Lower leg skin (tissue), 4 donors: ENCODE measurements at regions not wholly inside any gene's neighbourhood (a gene's known extent, or its start where the extent isn't known, plus 50 kb on each side); places are given as distances from the start of the nearest gene placed in this dataset.
"Not testable (repeated sequence)": the region's sequence is repeated elsewhere in the genome, so short reads cannot be mapped to it uniquely, and the experiment has no call there.

Experiments
- DNase-seq, 2 donors: peaks; one replicate each; pipeline ENCODE4 v3.0.0-alpha.2; 2019; ENCODE audit warnings: low spot score in 2 of 2
- H3K4me3 ChIP-seq: fragments of 200-600 bp; sonication (generic); 2 replicates; pipeline ENCODE4 v1.5.1; 2017; ENCODE audit warnings: mild to moderate bottlenecking, low read depth; ENCODE audit not compliant: poor library complexity, severe bottlenecking
- POLR2A ChIP-seq, 2 donors: fragments of 450-650 bp; IDR thresholded peaks; one replicate each; pipeline ENCODE4 v1.6.1; 2016 to 2017; ENCODE audit warnings: antibody characterized with exemption in 2 of 2, mild to moderate bottlenecking in 1 of 2, moderate library complexity in 1 of 2
- WGBS, 2 donors: methylation state at CpG; one replicate each; pipeline ENCODE4 v1.1.5; 2018; 5-methylcytosine and 5-hydroxymethylcytosine counted together
- intact Hi-C: fragments of 100-400 bp; cut with DNase I; formaldehyde crosslinking; loops from one replicate; pipeline ENCODE4 v1.15.0; 2023; ENCODE audit warnings: low total_unique reads
- TF ChIP-seq, protein P1 (sequence below), 3 donors: fragments of 450-650 bp; IDR thresholded peaks; one replicate each; pipeline ENCODE4 v1.5.1; 2016; ENCODE audit warnings: antibody characterized with exemption in 3 of 3, mild to moderate bottlenecking in 3 of 3, moderate library complexity in 2 of 3

GRCh38 chr13:47718556-47718955, 282.5 kb downstream of the SUCLA2 start:
- no peak for DNase-seq
- 51 to 53% methylated on average over 8 of the region's 8 CpGs for WGBS, 2 donors
- no peak for TF ChIP-seq POLR2A (IDR thresholded peaks at IDR 0.05)
- TF ChIP-seq, protein P1, sequence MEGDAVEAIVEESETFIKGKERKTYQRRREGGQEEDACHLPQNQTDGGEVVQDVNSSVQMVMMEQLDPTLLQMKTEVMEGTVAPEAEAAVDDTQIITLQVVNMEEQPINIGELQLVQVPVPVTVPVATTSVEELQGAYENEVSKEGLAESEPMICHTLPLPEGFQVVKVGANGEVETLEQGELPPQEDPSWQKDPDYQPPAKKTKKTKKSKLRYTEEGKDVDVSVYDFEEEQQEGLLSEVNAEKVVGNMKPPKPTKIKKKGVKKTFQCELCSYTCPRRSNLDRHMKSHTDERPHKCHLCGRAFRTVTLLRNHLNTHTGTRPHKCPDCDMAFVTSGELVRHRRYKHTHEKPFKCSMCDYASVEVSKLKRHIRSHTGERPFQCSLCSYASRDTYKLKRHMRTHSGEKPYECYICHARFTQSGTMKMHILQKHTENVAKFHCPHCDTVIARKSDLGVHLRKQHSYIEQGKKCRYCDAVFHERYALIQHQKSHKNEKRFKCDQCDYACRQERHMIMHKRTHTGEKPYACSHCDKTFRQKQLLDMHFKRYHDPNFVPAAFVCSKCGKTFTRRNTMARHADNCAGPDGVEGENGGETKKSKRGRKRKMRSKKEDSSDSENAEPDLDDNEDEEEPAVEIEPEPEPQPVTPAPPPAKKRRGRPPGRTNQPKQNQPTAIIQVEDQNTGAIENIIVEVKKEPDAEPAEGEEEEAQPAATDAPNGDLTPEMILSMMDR (IDR thresholded peaks at IDR 0.05): no peak
- intact Hi-C loops: no loop called here
- H3K4me3 ChIP-seq: no peak overlapping the region

- intact Hi-C loops: no loop called here
- H3K4me3 ChIP-seq: no peak overlapping the region
- WGBS, 2 donors: 27 to 55% methylated on average over 3 of the region's 3 CpGs
- no peak for TF ChIP-seq POLR2A (IDR thresholded peaks at IDR 0.05)
- TF ChIP-seq, protein P1 (IDR thresholded peaks at IDR 0.05): no peak
- DNase-seq: no peak
These were observed 292.7 kb downstream of the SUCLA2 start for GRCh38 chr13:47708386-47708785.

DNA sequence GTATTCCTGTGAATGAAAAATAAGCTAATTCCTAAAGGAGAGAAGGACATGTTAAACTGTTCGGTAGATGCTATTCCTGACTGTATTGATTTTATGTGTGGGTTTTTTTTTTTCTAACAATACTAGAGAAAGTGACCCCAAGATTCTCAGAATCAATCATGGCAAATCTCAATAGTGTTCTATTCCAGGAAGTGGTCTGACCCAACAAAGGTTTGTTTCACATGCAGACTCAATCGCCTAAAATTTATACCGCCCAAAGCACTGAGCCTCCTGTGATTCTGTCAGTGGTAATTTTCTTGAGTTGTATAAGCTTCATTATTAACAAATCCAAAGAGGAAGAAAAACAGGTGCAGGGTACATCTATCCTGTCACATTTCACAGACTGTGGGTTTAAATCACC, 293.7 kb downstream of the SUCLA2 start:
- intact Hi-C loops: no loop called here
- DNase-seq: no peak
- TF ChIP-seq, protein P1 (IDR thresholded peaks at IDR 0.05): no peak
- TF ChIP-seq POLR2A (IDR thresholded peaks at IDR 0.05): no peak
- 61 to 74% methylated on average over 3 of the region's 3 CpGs for WGBS, 2 donors
- no peak overlapping the region for H3K4me3 ChIP-seq

DNA sequence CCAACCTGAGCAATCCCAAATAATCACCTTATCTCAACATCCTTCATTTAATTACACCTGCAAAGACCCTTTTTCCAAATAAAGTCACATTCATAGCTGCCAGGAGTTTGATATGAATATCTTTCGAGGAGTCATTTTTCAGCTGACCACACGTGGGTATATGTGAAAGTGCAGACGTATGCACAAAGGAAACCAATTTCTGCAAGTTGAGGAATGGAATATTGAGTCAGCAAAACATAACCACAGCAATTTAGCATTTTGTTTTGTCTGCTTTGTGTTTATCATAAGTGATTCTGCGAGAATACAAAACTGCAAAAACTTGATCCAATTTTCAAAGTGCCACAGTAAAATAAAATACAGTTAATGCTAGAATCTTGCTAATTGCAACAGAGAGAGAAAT, 295.9 kb downstream of the SUCLA2 start:
- no peak overlapping the region for H3K4me3 ChIP-seq
- intact Hi-C loops: no loop called here
- TF ChIP-seq, protein P1 (IDR thresholded peaks at IDR 0.05): no peak
- no peak for TF ChIP-seq POLR2A (IDR thresholded peaks at IDR 0.05)
- 70 to 72% methylated on average over 4 of the region's 4 CpGs for WGBS, 2 donors
- no peak for DNase-seq

DNA sequence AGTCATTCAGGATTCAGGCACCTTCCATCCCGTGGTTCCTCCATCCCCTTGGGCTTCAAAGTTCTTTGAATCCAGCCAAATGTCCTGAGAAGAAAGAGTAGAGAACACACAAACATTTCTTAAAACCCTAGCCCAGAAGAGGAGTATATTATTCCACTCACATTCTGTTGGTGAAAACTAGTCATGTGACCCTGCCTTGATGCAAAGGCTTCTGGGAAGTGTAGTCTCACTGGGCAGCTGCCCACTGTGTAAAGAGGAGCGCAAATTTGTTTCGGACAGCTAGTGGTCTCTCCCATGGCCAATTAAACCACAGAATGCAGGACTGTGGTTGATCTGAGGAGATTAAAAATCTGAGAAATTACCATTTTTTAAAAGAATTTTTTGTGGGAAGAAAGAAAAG, 304.4 kb downstream of the SUCLA2 start:
- intact Hi-C loops: no loop called here
- no peak overlapping the region for H3K4me3 ChIP-seq
- no peak for DNase-seq
- TF ChIP-seq, protein P1 (IDR thresholded peaks at IDR 0.05): no peak
- TF ChIP-seq POLR2A (IDR thresholded peaks at IDR 0.05): no peak
- 75 to 88% methylated on average over 3 of the region's 3 CpGs for WGBS, 2 donors

DNA sequence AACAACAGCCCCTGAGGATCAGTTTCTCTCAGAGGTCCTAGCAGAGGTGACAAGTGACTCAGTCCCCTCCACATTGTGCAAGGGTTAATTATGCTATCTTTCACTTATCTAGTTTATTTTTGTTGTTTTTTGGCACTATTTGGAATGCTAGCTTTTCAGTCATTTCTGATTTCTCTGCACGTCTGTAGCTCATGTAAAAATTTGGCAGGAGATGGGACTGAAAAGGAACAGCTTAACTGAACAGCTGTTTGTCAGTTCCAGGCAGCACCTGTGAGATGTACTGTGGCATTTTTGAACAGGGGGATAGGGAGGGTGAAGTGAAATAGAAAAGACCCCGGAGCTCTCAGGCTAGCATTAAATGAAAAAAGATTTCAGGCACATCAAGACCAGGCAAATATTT, 313.5 kb downstream of the SUCLA2 start:
- H3K4me3 ChIP-seq: no peak overlapping the region
- intact Hi-C loops: no loop called here
- TF ChIP-seq, protein P1 (IDR thresholded peaks at IDR 0.05): no peak
- TF ChIP-seq POLR2A (IDR thresholded peaks at IDR 0.05): no peak
- no peak for DNase-seq
- 27 to 31% methylated on average over 2 of the region's 2 CpGs for WGBS, 2 donors

DNA sequence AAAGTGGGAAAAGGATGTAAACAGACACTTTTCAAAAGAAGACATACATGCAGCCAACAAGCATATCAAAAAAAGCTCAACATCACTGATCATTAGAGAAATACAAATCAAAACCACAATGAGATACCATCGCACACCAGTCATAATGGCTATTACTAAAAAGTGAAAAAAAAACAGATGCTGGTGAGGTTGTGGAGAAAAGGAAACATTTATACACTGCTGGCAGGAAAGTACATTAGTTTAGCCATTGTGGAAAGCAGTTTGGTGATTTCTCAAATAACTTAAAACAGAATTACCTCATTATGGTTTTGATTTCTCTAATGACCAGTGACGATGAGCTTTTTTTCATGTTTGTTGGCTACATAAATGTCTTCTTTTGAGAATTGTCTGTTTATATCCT, 315.9 kb downstream of the SUCLA2 start:
- intact Hi-C loops, H3K4me3 ChIP-seq, DNase-seq: not testable (repeated sequence)
- 77 to 81% methylated on average over 2 of the region's 2 CpGs for WGBS, 2 donors
